HepG2 (cell line): ENCODE measurements at regions not wholly inside any gene's neighbourhood (a gene's known extent, or its start where the extent isn't known, plus 50 kb on each side); places are given as distances from the start of the nearest gene placed in this dataset.

Experiments used
- MED13 ChIP-seq: sonication (generic); formaldehyde crosslinking; IDR thresholded peaks from 2 replicates; pipeline ENCODE4 v1.5.0; 2020; ENCODE audit warnings: missing genetic modification reagents
- SUZ12 ChIP-seq: fragments of 150-350 bp; IDR thresholded peaks from 2 replicates; pipeline ENCODE4 v1.6.1; 2014; ENCODE audit warnings: low read depth, low read length

GRCh38 chr4:16989371-16989770 is 90.9 kb upstream of the LDB2 start:
- TF ChIP-seq MED13 (CRISPR knock-in tag): no peak
- TF ChIP-seq SUZ12: no peak
